HepG2 (cell line): ENCODE measurements at regions not wholly inside any gene's neighbourhood (a gene's known extent, or its start where the extent isn't known, plus 50 kb on each side); places are given as distances from the start of the nearest gene placed in this dataset.
"Not testable (repeated sequence)": the region's sequence is repeated elsewhere in the genome, so short reads cannot be mapped to it uniquely, and the experiment has no call there.

ENCODE experiments used
- CTCF ChIP-seq: sonication (generic); formaldehyde crosslinking; IDR thresholded peaks from 2 replicates; pipeline ENCODE4 v1.5.0; 2020; ENCODE audit warnings: mild to moderate bottlenecking, missing genetic modification reagents, moderate library complexity
- JUN ChIP-seq: sonication (generic); formaldehyde crosslinking; IDR thresholded peaks from 2 replicates; pipeline ENCODE4 v1.4.0; 2020; ENCODE audit warnings: mild to moderate bottlenecking, missing genetic modification reagents

GRCh38 chr2:111452208-111452607 is 331.5 kb downstream of the BCL2L11 start:
- not testable (repeated sequence) for TF ChIP-seq JUN, CTCF (CRISPR knock-in tag)
